CD4-positive, alpha-beta memory T cell (primary cell): ENCODE measurements at regions not wholly inside any gene's neighbourhood (a gene's known extent, or its start where the extent isn't known, plus 50 kb on each side); places are given as distances from the start of the nearest gene placed in this dataset.

Source experiments
- CTCF ChIA-PET: fragments of 350-600 bp; sonication (Branson Sonifier 250); formaldehyde crosslinking; loops from one replicate; lab custom pipeline; 2021; ENCODE audit warnings: inconsistent platforms; ENCODE audit not compliant: partially characterized antibody; lab: Charles Lee
- POLR2A ChIA-PET: fragments of 350-600 bp; sonication (Branson Sonifier 250); formaldehyde crosslinking; loops from one replicate; lab custom pipeline; 2021; ENCODE audit not compliant: partially characterized antibody; lab: Charles Lee
- DNase-seq, 5 donors: peaks; one replicate each; pipeline versions ENCODE4 v3.0.0 to v3.0.0-alpha.2; 2020 to 2022; ENCODE audit warnings: mixed read lengths in 1 of 5
- H3K27ac ChIP-seq: one replicate; pipeline ENCODE4 v1.7.0; 2013; ENCODE audit warnings: low read depth, low read length
- H3K27me3 ChIP-seq: 2 replicates; pipeline ENCODE4 v1.7.0; 2013; ENCODE audit warnings: mild to moderate bottlenecking, low read length, moderate library complexity; ENCODE audit not compliant: insufficient read depth
- H3K36me3 ChIP-seq: 2 replicates; pipeline ENCODE4 v1.7.0; 2013; ENCODE audit warnings: mild to moderate bottlenecking, low read length, moderate library complexity; ENCODE audit not compliant: insufficient read depth
- H3K4me1 ChIP-seq: 2 replicates; pipeline ENCODE4 v1.7.0; 2013; ENCODE audit warnings: mild to moderate bottlenecking, low read length, moderate library complexity; ENCODE audit not compliant: insufficient read depth
- H3K4me3 ChIP-seq, 2 donors: one replicate each; pipeline ENCODE4 v1.7.0; 2013; ENCODE audit warnings: low read length in 2 of 2, mild to moderate bottlenecking in 1 of 2
- H3K9me3 ChIP-seq, 2 donors: one replicate each; pipeline ENCODE4 v1.7.0; 2013; ENCODE audit warnings: low read length in 2 of 2, control low read depth in 1 of 2; ENCODE audit not compliant: control insufficient read depth in 1 of 2
- H3K27ac Mint-ChIP-seq, 7 donors: one replicate each; pipeline ENCODE4 v1.8.0; 2020 to 2021; ENCODE audit warnings: mixed read lengths in 7 of 7, mild to moderate bottlenecking in 6 of 7, inconsistent platforms in 3 of 7, moderate library complexity in 3 of 7
- H3K27me3 Mint-ChIP-seq, 2 donors: one replicate each; pipeline ENCODE4 v1.8.0; 2020 to 2021; ENCODE audit warnings: mixed read lengths in 2 of 2
- H3K36me3 Mint-ChIP-seq, 2 donors: one replicate each; pipeline ENCODE4 v1.8.0; 2020 to 2021; ENCODE audit warnings: mixed read lengths in 2 of 2, inconsistent platforms in 1 of 2, mild to moderate bottlenecking in 1 of 2
- H3K4me1 Mint-ChIP-seq, 4 donors: one replicate each; pipeline ENCODE4 v1.8.0; 2020 to 2021; ENCODE audit warnings: mixed read lengths in 4 of 4, mild to moderate bottlenecking in 1 of 4
- H3K4me3 Mint-ChIP-seq, 8 donors: one replicate each; pipeline ENCODE4 v1.8.0; 2020 to 2021; ENCODE audit warnings: mixed read lengths in 8 of 8, mild to moderate bottlenecking in 7 of 8, moderate library complexity in 6 of 8, inconsistent platforms in 3 of 8
- H3K9me3 Mint-ChIP-seq, 8 donors: one replicate each; pipeline ENCODE4 v1.8.0; 2020 to 2021; ENCODE audit warnings: mixed read lengths in 8 of 8, mild to moderate bottlenecking in 5 of 8, inconsistent platforms in 3 of 8, moderate library complexity in 1 of 8
- intact Hi-C: fragments of 100-400 bp; cut with micrococcal nuclease; formaldehyde crosslinking; loops from one replicate; pipeline ENCODE4 v1.15.1; 2023

- ChIA-PET CTCF (no interaction called here), POLR2A (no interaction called here)
- no peaks in the 10 kb centered on the region for H3K9me3 Mint-ChIP-seq
- no peaks in the 10 kb centered on the region for H3K4me1 Mint-ChIP-seq
- intact Hi-C loops: no loop called here
- no peaks in the 10 kb centered on the region for H3K27me3 ChIP-seq
- no peak overlapping the region for H3K27ac Mint-ChIP-seq
- H3K4me1 ChIP-seq: no peaks in the 10 kb centered on the region
- H3K9me3 ChIP-seq: no peaks in the 10 kb centered on the region
- H3K36me3 ChIP-seq: no peaks in the 10 kb centered on the region
- no peak overlapping the region for H3K27ac ChIP-seq
- no peak for DNase-seq
- H3K4me3 Mint-ChIP-seq: no peak overlapping the region
- no peak overlapping the region for H3K4me3 ChIP-seq
- no peaks in the 10 kb centered on the region for H3K36me3 Mint-ChIP-seq
- H3K27me3 Mint-ChIP-seq: peaks cover 10 to 12% of the 10 kb centered on the region in 2 donors
These were observed 179.2 kb downstream of the ACKR3 start for GRCh38 chr2:236748801-236749200.

GRCh38 chr2:236749346-236749745 is 179.7 kb downstream of the ACKR3 start:
- Histone ChIP-seq H3K4me1 (no peaks in the 10 kb centered on the region), H3K27ac (no peak overlapping the region), H3K4me3 (no peak overlapping the region), H3K36me3 (no peaks in the 10 kb centered on the region), H3K9me3 (no peaks in the 10 kb centered on the region), H3K27me3 (no peaks in the 10 kb centered on the region)
- no peak for DNase-seq
- Mint-ChIP-seq H3K9me3 (no peaks in the 10 kb centered on the region), H3K27ac (no peak overlapping the region), H3K27me3 (peaks cover 10 to 11% of the 10 kb centered on the region in 2 donors), H3K36me3 (no peaks in the 10 kb centered on the region), H3K4me3 (no peak overlapping the region), H3K4me1 (no peaks in the 10 kb centered on the region)
- CTCF ChIA-PET: no interaction called here
- intact Hi-C loops: no loop called here
- POLR2A ChIA-PET: no interaction called here

- Mint-ChIP-seq H3K9me3 (no peaks in the 10 kb centered on the region), H3K27ac (no peak overlapping the region), H3K36me3 (no peaks in the 10 kb centered on the region), H3K27me3 (peaks cover 5 to 11% of the 10 kb centered on the region in 2 donors), H3K4me3 (no peak overlapping the region), H3K4me1 (no peaks in the 10 kb centered on the region)
- Histone ChIP-seq H3K9me3 (no peaks in the 10 kb centered on the region), H3K4me1 (no peaks in the 10 kb centered on the region), H3K27me3 (no peaks in the 10 kb centered on the region), H3K27ac (no peak overlapping the region), H3K36me3 (no peaks in the 10 kb centered on the region), H3K4me3 (no peak overlapping the region)
- POLR2A ChIA-PET: no interaction called here
- intact Hi-C loops: no loop called here
- CTCF ChIA-PET: no interaction called here
- no peak for DNase-seq
These were observed 182.5 kb downstream of the ACKR3 start for GRCh38 chr2:236752096-236752495.

GRCh38 chr2:236753606-236754270 is 184.1 kb downstream of the ACKR3 start:
- H3K36me3 ChIP-seq: no peaks in the 10 kb centered on the region
- H3K4me1 ChIP-seq: no peaks in the 10 kb centered on the region
- H3K9me3 ChIP-seq: no peaks in the 10 kb centered on the region
- no peaks in the 10 kb centered on the region for H3K9me3 Mint-ChIP-seq
- peaks cover 2 to 11% of the 10 kb centered on the region in 2 donors for H3K27me3 Mint-ChIP-seq
- intact Hi-C loops: no loop called here
- H3K4me3 ChIP-seq: no peak overlapping the region
- H3K4me1 Mint-ChIP-seq: no peaks in the 10 kb centered on the region
- POLR2A ChIA-PET: no interaction called here
- H3K27me3 ChIP-seq: no peaks in the 10 kb centered on the region
- DNase-seq: no peak
- no peaks in the 10 kb centered on the region for H3K36me3 Mint-ChIP-seq
- H3K4me3 Mint-ChIP-seq: no peak overlapping the region
- CTCF ChIA-PET: no interaction called here
- no peak overlapping the region for H3K27ac ChIP-seq
- no peak overlapping the region for H3K27ac Mint-ChIP-seq

- CTCF ChIA-PET: no interaction called here
- Mint-ChIP-seq H3K4me3 (no peak overlapping the region), H3K4me1 (no peaks in the 10 kb centered on the region), H3K36me3 (no peaks in the 10 kb centered on the region), H3K27me3 (peaks cover 2 to 8% of the 10 kb centered on the region in 2 donors), H3K9me3 (no peaks in the 10 kb centered on the region), H3K27ac (no peak overlapping the region)
- Histone ChIP-seq H3K9me3 (no peaks in the 10 kb centered on the region), H3K27ac (no peak overlapping the region), H3K4me3 (no peak overlapping the region), H3K27me3 (no peaks in the 10 kb centered on the region), H3K36me3 (no peaks in the 10 kb centered on the region), H3K4me1 (no peaks in the 10 kb centered on the region)
- intact Hi-C loops: no loop called here
- POLR2A ChIA-PET: no interaction called here
- no peak for DNase-seq
These were observed 184.8 kb downstream of the ACKR3 start for GRCh38 chr2:236754271-236754944.

- no peak for DNase-seq
- H3K4me1 ChIP-seq: no peaks in the 10 kb centered on the region
- no peaks in the 10 kb centered on the region for H3K4me1 Mint-ChIP-seq
- no peaks in the 10 kb centered on the region for H3K36me3 ChIP-seq
- no peak overlapping the region for H3K4me3 Mint-ChIP-seq
- no peaks in the 10 kb centered on the region for H3K9me3 ChIP-seq
- no peak overlapping the region for H3K27ac Mint-ChIP-seq
- H3K27me3 ChIP-seq: no peaks in the 10 kb centered on the region
- intact Hi-C loops: no loop called here
- H3K27me3 Mint-ChIP-seq: peaks cover 2 to 8% of the 10 kb centered on the region in 2 donors
- CTCF ChIA-PET: no interaction called here
- POLR2A ChIA-PET: no interaction called here
- H3K4me3 ChIP-seq: no peak overlapping the region
- H3K9me3 Mint-ChIP-seq: no peaks in the 10 kb centered on the region
- no peak overlapping the region for H3K27ac ChIP-seq
- H3K36me3 Mint-ChIP-seq: no peaks in the 10 kb centered on the region
These were observed 185.7 kb downstream of the ACKR3 start for GRCh38 chr2:236755278-236755840.

GRCh38 chr2:236758406-236758805 is 188.8 kb downstream of the ACKR3 start:
- Mint-ChIP-seq H3K36me3 (no peaks in the 10 kb centered on the region), H3K4me1 (no peaks in the 10 kb centered on the region), H3K27me3 (peaks cover 1% of the 10 kb centered on the region in 2 donors), H3K27ac (no peak overlapping the region), H3K4me3 (no peak overlapping the region), H3K9me3 (no peaks in the 10 kb centered on the region)
- intact Hi-C loops: no loop called here
- Histone ChIP-seq H3K4me1 (no peaks in the 10 kb centered on the region), H3K9me3 (no peaks in the 10 kb centered on the region), H3K27me3 (no peaks in the 10 kb centered on the region), H3K4me3 (no peak overlapping the region), H3K27ac (no peak overlapping the region), H3K36me3 (no peaks in the 10 kb centered on the region)
- CTCF ChIA-PET: no interaction called here
- POLR2A ChIA-PET: no interaction called here
- DNase-seq: no peak
